Stimulated activated CD4-positive, alpha-beta T cell treated with anti-CD3 and anti-CD28 coated beads, Interleukin-4, amount 100 ng/mL, for 24 hours (primary cell): ENCODE measurements at regions not wholly inside any gene's neighbourhood (a gene's known extent, or its start where the extent isn't known, plus 50 kb on each side); places are given as distances from the start of the nearest gene placed in this dataset.

ENCODE experiments used
- DNase-seq: peaks from one replicate; pipeline ENCODE4 v3.0.0-alpha.2; 2020

DNA sequence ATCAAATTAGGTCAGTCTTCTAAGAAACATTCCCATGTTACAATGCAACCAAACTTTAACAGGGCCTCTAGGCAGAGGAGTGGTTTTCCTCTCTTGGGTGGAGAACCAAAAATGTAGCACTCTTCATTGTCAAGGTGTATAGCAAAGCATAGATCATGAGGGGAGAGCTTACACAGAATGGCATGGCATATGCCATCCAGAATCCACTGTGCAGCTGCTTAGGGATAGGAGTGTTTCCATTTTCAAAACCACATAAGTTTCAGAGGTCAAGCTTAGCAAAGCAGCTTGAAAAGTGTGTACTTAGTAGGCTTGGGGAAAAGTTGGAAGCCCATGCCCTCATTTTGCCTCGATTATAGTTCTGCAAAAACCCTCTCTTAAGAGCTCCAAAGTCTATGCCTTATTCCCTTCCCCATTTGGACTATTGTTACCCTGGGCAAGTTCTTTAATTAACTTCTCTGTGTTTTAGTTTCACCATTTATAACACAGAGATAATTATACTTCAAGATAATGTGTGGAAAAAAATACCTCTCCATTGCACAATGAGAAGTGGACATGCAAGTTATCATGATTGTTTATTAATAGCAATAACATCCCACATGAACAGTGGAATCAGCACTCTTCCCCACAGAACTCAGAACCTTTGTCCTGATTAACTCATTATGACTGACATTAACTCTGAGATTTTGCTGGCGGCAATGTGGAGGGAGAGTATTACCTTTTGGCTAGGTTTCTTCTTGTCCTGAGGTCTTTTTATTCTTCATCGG, 398.9 kb upstream of the WWC1 start:
- no peak for DNase-seq

DNA sequence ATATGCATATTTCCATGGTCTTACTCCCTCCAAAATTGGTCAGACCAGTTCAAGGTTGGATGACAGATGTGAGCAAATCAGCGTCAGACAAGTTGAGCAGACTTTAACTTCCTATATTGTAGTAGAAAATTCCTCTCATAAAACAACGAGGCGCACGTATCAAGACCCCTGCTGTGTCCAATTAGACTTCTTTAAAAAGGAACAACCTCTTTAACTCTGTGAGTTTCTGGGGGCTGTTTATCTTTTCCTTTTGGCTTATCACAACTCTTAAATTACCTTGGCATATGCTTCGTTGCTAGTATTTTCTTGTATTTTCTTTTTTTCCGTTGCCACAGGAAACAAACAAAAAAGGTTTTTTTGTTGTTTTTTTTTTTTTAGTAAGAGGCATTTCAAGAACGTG, 398.2 kb upstream of the WWC1 start:
- DNase-seq: no peak

DNA sequence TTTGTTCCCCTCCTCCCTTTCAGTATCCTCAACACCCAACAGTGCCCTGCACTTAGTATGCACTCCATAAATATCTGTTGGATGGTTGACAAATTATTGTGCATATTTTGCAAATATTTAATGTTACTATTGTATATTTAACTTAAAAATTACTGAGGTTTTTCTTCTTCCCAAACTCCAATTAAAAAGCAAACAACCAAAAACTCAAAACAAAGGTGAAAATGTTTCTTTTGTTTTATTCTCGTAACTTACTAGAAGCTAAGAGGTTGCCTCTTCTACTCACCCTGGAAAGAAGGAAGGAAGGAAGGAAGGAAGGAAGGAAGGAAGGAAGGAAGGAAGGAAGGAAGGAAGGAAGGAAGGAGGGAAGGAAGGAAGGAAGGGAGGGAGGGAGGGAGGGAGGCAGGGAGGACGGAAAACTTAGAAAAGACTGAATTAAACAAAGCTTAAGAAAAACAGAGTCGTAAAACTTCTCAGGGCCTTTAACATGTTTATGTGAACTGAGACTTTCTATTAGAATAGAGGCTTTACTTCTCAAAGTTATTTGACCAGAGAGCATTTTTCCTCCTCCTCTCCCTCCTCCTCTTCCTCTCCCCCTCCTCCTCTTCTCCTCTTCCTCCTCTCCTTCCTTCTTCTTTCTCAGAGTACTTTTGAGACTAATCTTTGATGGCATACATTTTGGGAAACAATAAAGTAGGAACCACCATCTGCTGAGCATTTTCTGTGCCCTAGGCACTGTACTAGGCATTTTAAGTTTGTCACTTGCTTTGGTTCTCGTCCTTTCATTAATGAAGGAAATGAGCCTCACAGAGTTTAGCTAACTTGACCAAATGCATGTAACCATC, 396.6 kb upstream of the WWC1 start:
- no peak for DNase-seq

DNA sequence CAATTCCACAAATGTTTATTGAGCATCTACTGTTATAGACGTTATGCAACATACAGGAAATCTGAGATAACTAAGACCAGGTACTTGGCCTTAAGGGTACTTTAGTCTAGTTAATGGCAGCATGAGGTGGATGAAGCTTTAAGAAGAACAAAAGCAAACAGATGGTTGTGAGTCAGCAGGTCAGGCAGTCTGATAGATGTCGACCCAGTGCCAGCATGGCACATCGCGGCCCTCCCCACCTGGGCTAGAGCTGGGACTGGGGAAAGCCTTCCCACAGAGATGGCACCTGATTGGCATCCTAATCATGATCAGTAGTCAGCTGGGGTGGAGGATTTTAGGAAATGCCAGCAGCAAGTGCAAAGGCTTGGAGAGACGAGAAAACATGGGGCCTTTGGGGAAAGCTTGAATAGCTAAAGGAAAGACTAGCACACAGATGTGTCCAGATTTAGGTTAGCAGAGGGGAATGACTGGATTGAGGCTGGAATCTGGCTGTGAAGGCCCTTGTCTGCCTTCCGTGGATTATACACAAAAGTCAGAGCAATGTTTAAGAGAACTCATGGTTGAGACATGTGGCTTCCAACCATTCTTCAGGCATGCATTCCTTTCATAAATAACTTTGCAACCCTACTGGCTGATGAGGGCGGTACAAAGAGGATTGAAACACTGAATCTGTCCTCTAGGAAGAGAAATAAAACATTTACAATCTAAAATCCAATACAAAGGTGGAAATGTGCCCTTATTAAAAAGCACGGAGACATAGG, 395.4 kb upstream of the WWC1 start:
- no peak for DNase-seq

DNA sequence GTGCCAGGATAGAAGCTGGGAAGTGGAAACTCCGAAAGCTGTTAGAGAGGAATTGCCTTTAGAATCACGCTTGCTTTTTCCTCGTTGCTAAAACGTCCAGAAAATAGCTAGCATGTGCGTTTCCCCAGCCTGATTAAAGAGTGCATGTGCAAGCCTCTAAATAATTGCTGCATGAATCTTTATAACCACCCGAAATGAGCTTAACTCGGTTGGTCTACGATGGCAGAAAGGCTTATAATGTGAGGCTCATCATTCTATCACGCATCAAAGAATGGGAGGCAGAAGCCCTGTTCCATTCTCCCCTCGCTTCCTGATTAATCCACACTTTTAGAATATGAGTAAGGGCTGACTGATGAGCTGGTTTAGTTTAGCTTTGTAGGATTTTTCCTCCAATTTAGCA, 394.6 kb upstream of the WWC1 start:
- no peak for DNase-seq

DNA sequence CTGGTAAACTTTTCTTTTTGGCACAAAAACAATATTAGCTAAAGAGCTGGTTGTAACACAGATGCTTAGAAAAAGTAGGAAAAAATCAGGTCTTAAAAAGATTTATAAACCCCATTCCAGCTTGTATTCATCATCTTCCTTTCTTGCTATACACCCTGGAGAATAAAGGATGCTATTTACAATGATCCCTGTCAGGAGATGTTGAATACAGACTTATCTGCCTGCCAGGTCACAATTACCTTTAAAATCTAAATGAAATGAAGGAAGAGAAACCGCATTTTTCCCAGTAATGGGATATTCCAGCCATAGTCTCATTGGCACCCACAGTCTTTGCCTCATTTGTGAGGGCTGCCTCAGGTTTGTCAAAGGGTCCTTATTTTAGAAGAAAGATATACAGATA, 394.1 kb upstream of the WWC1 start:
- no peak for DNase-seq

DNA sequence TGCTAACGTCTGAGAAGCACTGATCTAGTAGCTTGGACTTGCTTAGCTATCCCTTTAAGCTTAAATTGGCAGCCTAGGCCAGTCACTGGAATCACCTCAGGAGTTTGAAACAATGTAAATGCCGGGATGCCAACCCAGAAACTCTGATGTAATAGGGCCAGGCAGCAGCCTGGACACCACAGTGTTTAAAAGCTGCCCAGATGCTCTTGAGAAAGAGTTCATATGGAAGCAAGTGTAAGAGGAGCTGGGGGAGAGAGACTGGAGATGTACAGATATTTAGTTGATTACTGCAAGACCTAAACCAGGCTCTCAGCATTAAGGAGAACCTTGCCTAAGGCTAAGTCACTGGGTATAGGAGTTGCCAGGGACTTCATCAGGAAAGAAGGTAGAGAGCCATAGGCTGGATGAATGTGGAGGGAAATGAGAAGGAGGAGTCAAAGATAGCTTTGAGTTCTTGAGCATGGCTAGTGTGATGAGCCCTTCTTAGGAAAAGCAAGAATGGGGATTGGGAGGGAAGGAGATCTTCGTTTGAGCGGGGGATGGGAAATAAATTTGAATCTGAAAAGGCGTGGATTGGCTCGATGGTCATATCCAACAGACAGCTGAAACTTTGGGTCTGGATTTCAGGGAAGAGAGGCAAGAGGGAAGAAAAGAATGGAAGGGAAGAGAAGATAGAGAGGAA, 392.9 kb upstream of the WWC1 start:
- DNase-seq: no peak

DNA sequence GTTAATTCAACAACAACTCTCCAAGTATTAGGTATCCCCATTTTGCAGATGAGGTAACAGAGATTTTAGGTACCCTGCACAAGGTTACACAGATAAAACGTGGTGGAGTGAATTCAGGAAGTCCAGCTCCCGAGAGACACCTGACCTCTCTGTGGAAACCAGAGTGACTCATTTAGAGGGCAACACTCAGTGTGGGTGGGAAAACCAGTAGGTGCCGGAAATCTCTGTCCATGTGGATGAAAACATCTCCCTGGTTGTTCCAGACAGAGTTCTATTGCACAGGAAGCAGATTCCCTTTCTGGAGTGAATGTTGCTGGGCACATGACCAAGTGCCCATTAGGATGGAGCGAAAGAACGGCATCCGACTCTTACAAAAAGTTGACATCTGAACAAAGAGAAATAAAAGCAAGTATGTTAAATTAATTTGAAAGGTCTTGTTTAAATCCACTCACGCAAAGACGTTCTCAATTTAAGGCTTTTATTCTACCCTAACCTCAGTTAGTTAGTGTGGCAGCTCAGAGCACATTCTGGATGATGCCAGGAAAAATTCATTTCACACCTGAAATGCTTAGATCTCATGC, 391.9 kb upstream of the WWC1 start:
- DNase-seq: no peak

DNA sequence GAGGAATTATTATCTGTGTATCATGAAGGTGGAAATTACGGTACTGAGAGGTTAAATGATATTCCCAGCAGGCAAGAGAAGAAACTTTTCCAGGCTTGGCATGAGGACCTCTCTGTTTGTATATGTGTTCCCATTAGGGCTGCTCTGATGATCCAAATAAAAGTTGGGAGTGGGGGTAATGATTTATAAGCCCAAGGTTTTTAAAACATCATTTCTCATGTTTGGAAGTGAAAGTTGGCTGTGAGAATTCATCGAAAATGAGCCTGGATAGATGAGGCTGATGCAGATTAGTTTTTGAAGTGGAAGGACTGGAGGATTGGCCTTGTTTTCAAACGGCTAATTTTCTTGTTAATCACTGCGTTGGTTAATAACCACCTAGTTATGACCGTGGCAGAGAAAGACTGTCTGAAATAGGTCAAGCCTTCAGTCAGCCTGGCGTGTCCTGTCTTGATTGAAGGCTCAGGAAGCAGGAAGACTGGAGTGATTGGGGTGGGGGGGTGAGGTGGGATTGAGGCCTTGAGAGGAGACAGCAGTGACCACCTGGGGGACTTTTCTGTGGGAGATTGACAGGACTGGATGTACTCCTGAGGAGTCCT, 391.0 kb upstream of the WWC1 start:
- no peak for DNase-seq

DNA sequence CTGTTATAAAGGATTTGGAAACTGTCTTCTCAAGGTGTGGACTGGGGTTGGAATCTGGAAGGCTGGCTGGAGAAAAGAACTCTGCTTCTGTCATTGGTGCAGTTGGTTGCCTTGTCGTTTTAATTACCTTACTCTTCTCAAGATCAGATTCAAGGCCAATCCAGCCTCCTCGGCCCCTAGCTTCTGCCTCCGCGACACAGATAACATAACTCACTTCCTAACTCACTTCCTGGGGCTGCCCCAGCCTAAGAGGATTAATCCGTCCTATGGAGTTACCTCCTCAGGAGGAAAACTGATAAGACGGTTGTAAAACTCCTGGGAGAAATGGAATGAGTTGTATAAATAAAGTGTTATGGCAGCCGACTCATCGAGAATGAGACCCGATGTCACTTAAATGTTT, 389.1 kb upstream of the WWC1 start:
- DNase-seq: no peak

DNA sequence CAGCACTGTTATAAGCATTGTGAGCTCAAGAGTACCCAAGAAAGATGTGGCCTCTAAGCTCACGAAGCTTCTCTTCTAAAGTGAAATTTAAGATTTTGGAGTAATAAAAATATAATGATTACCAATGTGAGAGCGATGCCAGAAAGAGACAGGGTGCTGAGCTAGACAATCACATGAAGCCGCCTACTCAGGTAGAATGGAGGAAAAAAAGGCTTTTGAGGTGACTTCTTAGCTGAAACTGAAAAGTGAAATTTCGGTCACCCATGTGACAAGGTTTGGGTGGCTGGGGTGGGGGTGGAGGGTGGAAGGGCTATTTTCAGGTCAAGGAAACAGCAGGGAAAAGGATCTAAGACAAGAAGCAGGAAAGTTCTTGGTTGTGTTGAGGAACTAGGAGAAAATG, 388.2 kb upstream of the WWC1 start:
- DNase-seq: no peak

DNA sequence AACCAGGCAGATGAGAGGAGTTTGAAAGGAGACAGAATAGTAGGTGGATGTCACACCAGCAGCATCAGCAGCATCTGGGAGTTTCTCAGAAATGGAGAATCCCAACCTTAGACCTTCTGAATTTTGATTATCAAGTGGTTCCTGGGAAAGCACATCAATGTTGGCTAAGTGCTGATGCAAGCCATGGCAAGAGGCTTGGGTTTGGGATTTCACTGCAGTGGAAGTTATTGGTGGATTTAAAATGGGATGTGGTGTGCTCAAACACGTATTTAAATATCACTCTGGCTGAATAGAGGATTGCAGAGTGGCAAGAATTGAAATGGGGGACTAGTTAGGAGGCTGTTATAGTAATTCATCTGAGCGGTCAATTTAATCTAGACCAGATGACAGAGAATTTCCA, 387.8 kb upstream of the WWC1 start:
- DNase-seq: no peak

DNA sequence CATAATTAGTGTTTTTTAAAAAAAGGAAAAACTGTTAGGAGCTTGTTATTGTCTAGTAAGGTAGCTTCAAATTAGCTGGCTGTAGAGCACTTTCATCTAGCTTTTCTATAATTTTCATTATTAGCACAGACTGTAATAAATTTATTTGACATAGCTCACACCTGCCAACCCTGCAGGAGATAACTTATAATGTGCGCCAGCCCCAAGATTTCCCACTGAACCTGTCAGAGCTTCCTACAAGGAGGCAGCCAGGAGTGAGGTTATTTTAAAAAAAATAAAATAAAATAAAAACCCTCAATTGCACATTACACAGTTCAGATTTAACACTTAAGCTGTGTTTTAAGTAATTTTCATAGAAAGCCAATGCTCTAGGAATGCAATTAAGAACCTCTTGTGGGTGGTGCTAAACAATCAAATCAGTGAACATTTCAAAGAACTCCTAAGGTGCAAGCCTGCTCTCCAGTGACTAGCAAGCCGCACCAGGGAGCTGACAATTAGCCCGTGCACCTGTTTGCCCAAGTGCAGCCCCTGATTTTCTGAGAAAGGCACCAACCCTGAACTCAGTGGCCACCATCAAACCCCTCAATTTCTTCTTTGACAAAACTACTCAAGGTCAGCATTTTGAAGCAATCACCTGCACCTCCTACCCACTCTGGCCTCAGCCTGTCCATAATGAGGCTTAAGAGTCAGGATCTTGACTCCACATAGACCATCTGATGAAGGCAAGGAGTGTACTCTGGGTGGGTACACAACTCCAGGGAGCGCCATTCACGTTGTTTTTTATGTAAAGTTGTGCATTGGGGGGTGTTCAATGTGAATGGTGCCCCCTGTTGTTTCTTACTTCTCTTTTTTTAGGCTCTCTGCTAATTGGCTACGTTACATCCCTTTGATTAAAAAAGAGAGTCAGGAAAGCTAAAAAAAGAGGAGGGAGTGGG, 385.3 kb upstream of the WWC1 start:
- no peak for DNase-seq

DNA sequence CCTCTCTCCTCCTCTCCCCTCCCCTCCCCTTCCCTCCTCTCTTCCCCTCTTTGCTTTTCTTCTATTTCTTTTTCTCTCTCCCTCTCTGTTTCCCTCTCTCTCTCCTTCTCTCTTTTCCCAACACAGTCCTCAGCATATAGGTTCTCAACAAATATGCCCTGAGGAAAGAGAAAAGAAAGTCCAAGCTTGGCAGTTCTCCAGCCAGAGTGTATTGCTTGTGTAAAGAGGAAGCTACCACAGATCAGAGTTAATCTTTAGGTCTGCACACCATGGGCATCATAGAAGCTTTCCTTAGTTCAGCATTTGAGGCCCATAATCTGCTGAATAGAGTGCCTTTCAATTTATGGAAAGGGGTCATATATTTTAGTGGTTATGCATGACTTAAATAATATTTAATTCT, 382.8 kb upstream of the WWC1 start:
- no peak for DNase-seq

DNA sequence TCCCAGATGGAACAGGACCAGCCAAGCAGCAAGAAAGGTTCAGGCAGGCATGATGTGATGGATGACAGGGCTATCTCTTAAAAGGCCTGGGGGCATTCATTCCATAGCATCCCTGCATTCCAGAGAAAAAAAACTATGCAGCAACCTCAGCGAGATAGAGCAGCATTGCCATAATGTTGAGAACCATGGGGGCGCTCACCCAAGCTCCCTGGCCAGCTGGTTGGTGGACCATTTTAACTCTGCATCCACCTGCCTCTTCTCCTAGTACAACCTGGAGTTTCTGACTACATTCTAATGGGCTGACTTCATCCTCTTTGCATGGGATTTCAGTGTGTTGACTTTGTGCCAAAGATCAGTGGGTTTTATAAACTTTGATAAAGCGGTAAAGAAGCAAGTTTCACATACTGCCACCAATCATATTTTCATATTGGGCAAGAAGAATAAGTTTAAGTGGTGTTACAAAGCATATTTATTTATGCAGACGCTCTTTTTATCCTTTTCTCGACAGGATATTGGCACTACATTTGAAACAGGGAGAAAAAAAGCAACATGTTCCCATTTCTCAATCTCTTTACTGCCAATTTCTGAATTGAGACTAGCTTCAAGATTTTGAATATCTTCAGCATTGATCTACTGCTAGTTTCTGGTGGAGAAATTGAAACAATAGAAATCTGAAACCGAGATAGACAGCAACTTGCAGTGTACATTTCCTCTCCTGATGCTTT, 378.3 kb upstream of the WWC1 start:
- no peak for DNase-seq

DNA sequence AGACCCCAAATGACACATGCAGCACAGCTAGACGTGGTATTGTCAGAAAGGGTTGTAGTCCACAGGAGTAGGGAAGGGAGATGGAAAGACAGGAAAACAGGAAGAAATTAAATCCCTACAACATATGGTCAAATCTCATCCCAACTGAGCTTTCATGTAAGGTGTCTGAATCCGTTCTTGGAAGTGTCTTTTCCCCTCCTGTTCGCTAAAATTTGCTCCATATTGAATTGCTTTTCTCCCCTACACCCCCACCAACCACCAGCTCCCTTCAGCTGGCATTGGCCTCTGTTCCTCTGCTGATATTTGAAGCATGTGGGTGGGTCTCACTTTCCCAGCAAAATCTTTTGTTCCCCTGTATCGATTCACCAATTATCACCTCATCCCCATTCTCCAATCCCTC, 376.2 kb upstream of the WWC1 start:
- DNase-seq: no peak

DNA sequence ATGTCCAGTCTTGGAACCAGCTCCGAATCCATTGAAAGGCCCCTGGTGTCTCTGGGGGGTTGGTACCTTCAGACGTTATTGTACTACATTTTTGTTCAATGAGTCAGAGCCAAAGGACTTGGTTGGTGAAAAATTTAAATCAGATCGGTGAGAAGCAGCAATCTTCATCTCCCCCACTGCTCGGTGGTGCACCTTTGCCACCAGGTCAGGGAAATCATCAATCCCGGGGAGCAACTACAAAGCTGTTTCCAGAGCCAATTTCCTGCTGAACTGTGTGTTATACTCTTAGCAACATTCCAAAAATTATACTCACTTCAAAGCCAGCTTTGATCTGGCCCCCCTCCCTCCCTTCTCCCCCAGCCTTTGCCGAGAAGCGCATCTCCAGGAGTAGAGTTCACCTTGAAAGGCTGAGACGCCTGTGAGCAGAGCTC, 375.2 kb upstream of the WWC1 start:
- DNase-seq: no peak

DNA sequence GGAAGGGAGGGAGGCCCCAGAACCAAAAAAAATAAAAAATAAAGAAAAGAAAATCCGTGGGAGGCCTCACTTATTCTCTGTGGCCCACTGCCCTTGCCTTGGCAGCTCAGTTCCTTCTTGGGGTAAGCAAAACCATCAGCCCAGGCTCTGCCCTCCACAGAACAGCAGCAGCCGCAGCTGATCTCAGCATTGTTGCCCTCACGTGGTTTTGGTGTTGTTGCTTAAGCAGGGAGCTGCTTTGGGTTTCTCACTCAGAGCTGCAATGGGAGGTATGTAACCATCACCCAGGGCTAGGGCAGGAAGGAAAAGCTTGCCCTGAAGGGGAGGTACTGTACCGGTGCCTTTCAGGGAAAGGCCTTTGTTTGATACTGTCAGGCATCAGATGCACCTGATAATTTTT, 374.7 kb upstream of the WWC1 start:
- no peak for DNase-seq

DNA sequence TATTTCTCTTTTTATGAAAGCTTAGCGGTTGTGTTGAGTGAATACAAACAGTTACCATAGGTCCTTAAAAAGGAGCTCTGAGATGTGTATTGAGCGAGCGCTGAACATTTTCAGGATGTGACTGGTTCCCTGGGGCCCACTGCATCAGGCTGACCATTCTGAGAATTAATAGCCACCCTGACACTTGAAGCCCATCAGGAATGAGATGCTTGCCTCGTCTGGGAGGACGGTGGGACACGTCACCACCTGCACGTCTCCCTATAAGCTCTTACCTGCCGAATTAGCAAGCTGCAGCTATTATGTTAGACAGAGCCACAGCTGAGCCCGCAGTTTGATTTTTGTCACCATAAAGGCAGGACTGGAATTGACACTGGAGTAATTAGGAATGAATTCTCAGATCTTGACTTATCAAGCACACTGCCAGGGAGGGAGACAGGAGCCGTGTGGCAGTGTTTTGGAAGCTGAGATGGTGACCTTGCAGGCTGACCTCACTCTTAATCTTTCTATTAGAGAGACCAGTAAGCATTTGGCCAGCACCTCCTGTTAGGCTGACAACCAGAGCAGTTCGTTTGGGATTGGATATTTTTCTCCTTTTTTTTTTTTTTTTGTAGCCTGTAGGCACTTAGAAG, 373.1 kb upstream of the WWC1 start:
- DNase-seq: no peak
